ENCODE measurements at regions not wholly inside any gene's neighbourhood (a gene's known extent, or its start where the extent isn't known, plus 50 kb on each side); places are given as distances from the start of the nearest gene placed in this dataset.

GRCh38 chr10:105973360-105973759 is 1191.1 kb downstream of the SORCS1 start:
- POLR2A ChIA-PET, result no interaction called here
- no peaks in the 10 kb centered on the region for H3K36me3 ChIP-seq (ENCODE audit: control insufficient read depth in 2 of 2, extremely low read depth in 1 of 2, insufficient read depth in 2 of 2, low read length in 2 of 2)
- no peak overlapping the region for H3K27ac ChIP-seq (ENCODE audit: insufficient read depth, low read depth, low read length)
- no peak overlapping the region for H2AFZ ChIP-seq (ENCODE audit: low read depth, low read length)
- no peak overlapping the region for H3K9ac ChIP-seq (replicated peaks; ENCODE audit: extremely low read depth, insufficient read depth, low read length)
- H3K4me2 ChIP-seq (ENCODE audit: insufficient read depth, low read length), result no peak overlapping the region
- H3K4me3 ChIP-seq (replicated peaks in 1 of 3; ENCODE audit: insufficient read depth in 1 of 3, low read depth in 1 of 3, low read length in 3 of 3), result no peak overlapping the region
- peaks cover 3% of the 10 kb centered on the region for H3K9me3 ChIP-seq (replicated peaks; ENCODE audit: control insufficient read depth, insufficient read depth, low read length)
- CTCF ChIA-PET, result no interaction called here
- no peaks in the 10 kb centered on the region for H3K9me1 ChIP-seq (replicated peaks; ENCODE audit: control insufficient read depth, extremely low read depth, insufficient read depth, low read length)
- FAIRE-seq, result no peak
- TF ChIP-seq, protein P1, sequence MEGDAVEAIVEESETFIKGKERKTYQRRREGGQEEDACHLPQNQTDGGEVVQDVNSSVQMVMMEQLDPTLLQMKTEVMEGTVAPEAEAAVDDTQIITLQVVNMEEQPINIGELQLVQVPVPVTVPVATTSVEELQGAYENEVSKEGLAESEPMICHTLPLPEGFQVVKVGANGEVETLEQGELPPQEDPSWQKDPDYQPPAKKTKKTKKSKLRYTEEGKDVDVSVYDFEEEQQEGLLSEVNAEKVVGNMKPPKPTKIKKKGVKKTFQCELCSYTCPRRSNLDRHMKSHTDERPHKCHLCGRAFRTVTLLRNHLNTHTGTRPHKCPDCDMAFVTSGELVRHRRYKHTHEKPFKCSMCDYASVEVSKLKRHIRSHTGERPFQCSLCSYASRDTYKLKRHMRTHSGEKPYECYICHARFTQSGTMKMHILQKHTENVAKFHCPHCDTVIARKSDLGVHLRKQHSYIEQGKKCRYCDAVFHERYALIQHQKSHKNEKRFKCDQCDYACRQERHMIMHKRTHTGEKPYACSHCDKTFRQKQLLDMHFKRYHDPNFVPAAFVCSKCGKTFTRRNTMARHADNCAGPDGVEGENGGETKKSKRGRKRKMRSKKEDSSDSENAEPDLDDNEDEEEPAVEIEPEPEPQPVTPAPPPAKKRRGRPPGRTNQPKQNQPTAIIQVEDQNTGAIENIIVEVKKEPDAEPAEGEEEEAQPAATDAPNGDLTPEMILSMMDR (IDR thresholded peaks at IDR 0.05; ENCODE audit: extremely low read depth in 1 of 2, insufficient read depth in 1 of 2, low read depth in 1 of 2, low read length in 2 of 2), result no peak
- TF ChIP-seq MYC (IDR thresholded peaks at IDR 0.05; ENCODE audit: low read depth, low read length) (no peak), FOS (IDR thresholded peaks at IDR 0.05; ENCODE audit: borderline replicate concordance, insufficient read depth, low read length) (no peak), POLR2AphosphoS5 (IDR thresholded peaks at IDR 0.05; ENCODE audit: insufficient read depth, low read depth, low read length) (no peak), GATA2 (IDR thresholded peaks at IDR 0.05; ENCODE audit: insufficient read depth, insufficient read length, low read depth, low read length) (no peak), POLR2A (IDR thresholded peaks at IDR 0.05; ENCODE audit: low read depth, low read length) (no peak), MAX (IDR thresholded peaks at IDR 0.05; ENCODE audit: insufficient read depth, insufficient read length) (no peak), JUN (IDR thresholded peaks at IDR 0.05; ENCODE audit: borderline replicate concordance, insufficient read depth, insufficient read length, low read depth) (no peak), EZH2 (IDR thresholded peaks at IDR 0.05; ENCODE audit: borderline replicate concordance, low read depth, low read length, severe bottlenecking) (no peak)
- no TSS peak for BruUV-seq (replicated peaks)
- no peak for DNase-seq (ENCODE audit: low read depth, low spot score)
- H3K27me3 ChIP-seq (ENCODE audit: control insufficient read depth in 2 of 2, insufficient read depth in 2 of 2, low read length in 2 of 2), result no peaks in the 10 kb centered on the region
- no peaks in the 10 kb centered on the region for H3K79me2 ChIP-seq (ENCODE audit: control insufficient read depth, insufficient read depth, low read length)
- H3K4me1 ChIP-seq (ENCODE audit: control insufficient read depth, extremely low read depth, insufficient read depth, low read length), result no peaks in the 10 kb centered on the region
- intact Hi-C loops (cut with micrococcal nuclease), result no loop called here
- no peaks in the 10 kb centered on the region for H4K20me1 ChIP-seq (replicated peaks; ENCODE audit: control insufficient read depth, extremely low read depth, insufficient read depth, low read length)
- dilution Hi-C loops (cut with MboI; ENCODE audit: extremely low pct_ligation_motif_present, low sequenced_read_pairs), result no loop called here

Measured in endothelial cell of umbilical vein (primary cell).